Large intestine (tissue), 3 donors: ENCODE measurements at regions not wholly inside any gene's neighbourhood (a gene's known extent, or its start where the extent isn't known, plus 50 kb on each side); places are given as distances from the start of the nearest gene placed in this dataset.

Experiments used
- DNase-seq, 2 donors: peaks; one replicate each; pipeline versions ENCODE4 v3.0.0 to v3.0.0-alpha.2; 2013
- H3K27ac ChIP-seq: one replicate; pipeline ENCODE4 v1.5.1; 2013; ENCODE audit warnings: low read length
- H3K27me3 ChIP-seq: 2 replicates; pipeline ENCODE4 v1.6.1; 2013; ENCODE audit warnings: low read length; ENCODE audit not compliant: control insufficient read depth, insufficient read depth
- H3K36me3 ChIP-seq: 2 replicates; pipeline ENCODE4 v1.6.1; 2013; ENCODE audit warnings: low read length; ENCODE audit not compliant: control insufficient read depth, insufficient read depth
- H3K4me1 ChIP-seq: one replicate; pipeline ENCODE4 v1.6.1; 2013; ENCODE audit warnings: low read length; ENCODE audit not compliant: control insufficient read depth, insufficient read depth
- H3K4me3 ChIP-seq: one replicate; pipeline ENCODE4 v1.5.1; 2013; ENCODE audit warnings: low read length
- H3K9me3 ChIP-seq: one replicate; pipeline ENCODE4 v1.6.1; 2013; ENCODE audit warnings: mild to moderate bottlenecking, low read depth, low read length, moderate library complexity; ENCODE audit not compliant: control insufficient read depth
- WGBS: methylation state at CpG from one replicate; pipeline ENCODE4 v1.1.5; 2013; ENCODE audit warnings: low lambda C conversion rate; ENCODE audit not compliant: insufficient coverage; 5-methylcytosine and 5-hydroxymethylcytosine counted together

- Histone ChIP-seq H3K27me3 (no peaks in the 10 kb centered on the region), H3K4me1 (peaks cover 24% of the 10 kb centered on the region), H3K9me3 (no peaks in the 10 kb centered on the region), H3K36me3 (no peaks in the 10 kb centered on the region), H3K27ac (no peak overlapping the region), H3K4me3 (no peak overlapping the region)
- WGBS = no CpG with 5 or more reads among the region's 1 CpG
- no peak for DNase-seq
Observed at GRCh38 chr9:118419676-118420075, 715.5 kb downstream of the TLR4 start.

- no CpG with 5 or more reads among the region's 2 CpGs for WGBS
- peak; percentile 62 to 84 for DNase-seq
- Histone ChIP-seq H3K36me3 (no peaks in the 10 kb centered on the region), H3K27me3 (no peaks in the 10 kb centered on the region), H3K27ac (peak overlapping the region; percentile 86), H3K4me1 (peaks cover 24% of the 10 kb centered on the region), H3K4me3 (no peak overlapping the region), H3K9me3 (no peaks in the 10 kb centered on the region)
Observed at GRCh38 chr9:118422508-118422907, 718.3 kb downstream of the TLR4 start.

- H3K4me3 ChIP-seq = no peak overlapping the region
- no peaks in the 10 kb centered on the region for H3K36me3 ChIP-seq
- peak overlapping the region; percentile 86 for H3K27ac ChIP-seq
- peaks cover 24% of the 10 kb centered on the region for H3K4me1 ChIP-seq
- peak; percentile 33 to 72 for DNase-seq
- H3K9me3 ChIP-seq = no peaks in the 10 kb centered on the region
- WGBS = 40% methylated on average over 1 of the region's 3 CpGs
- no peaks in the 10 kb centered on the region for H3K27me3 ChIP-seq
Observed at GRCh38 chr9:118423021-118423420, 718.8 kb downstream of the TLR4 start.

GRCh38 chr9:118423721-118424120, 719.5 kb downstream of the TLR4 start:
- Histone ChIP-seq H3K4me1 (peaks cover 23% of the 10 kb centered on the region), H3K36me3 (no peaks in the 10 kb centered on the region), H3K9me3 (no peaks in the 10 kb centered on the region), H3K4me3 (no peak overlapping the region), H3K27me3 (no peaks in the 10 kb centered on the region), H3K27ac (peak overlapping the region; percentile 86)
- DNase-seq = peak; percentile 29 to 78
- 34% methylated on average over 3 of the region's 4 CpGs for WGBS

- no peak overlapping the region for H3K27ac ChIP-seq
- no peak for DNase-seq
- H3K4me3 ChIP-seq = no peak overlapping the region
- no CpG with 5 or more reads among the region's 1 CpG for WGBS
- H3K36me3 ChIP-seq = no peaks in the 10 kb centered on the region
- no peaks in the 10 kb centered on the region for H3K27me3 ChIP-seq
- H3K9me3 ChIP-seq = no peaks in the 10 kb centered on the region
- peaks cover 15% of the 10 kb centered on the region for H3K4me1 ChIP-seq
Observed at GRCh38 chr9:118426772-118427171, 722.6 kb downstream of the TLR4 start.

GRCh38 chr9:118438810-118439209, 734.6 kb downstream of the TLR4 start:
- peak; percentile 68 to 81 for DNase-seq
- Histone ChIP-seq H3K27me3 (no peaks in the 10 kb centered on the region), H3K27ac (peak overlapping the region; percentile 88), H3K9me3 (no peaks in the 10 kb centered on the region), H3K4me1 (peaks cover 5% of the 10 kb centered on the region), H3K36me3 (no peaks in the 10 kb centered on the region), H3K4me3 (no peak overlapping the region)
- no CpG with 5 or more reads among the region's 1 CpG for WGBS

- Histone ChIP-seq H3K4me3 (no peak overlapping the region), H3K27ac (peak overlapping the region; percentile 88), H3K4me1 (peaks cover 5% of the 10 kb centered on the region), H3K9me3 (no peaks in the 10 kb centered on the region), H3K36me3 (no peaks in the 10 kb centered on the region), H3K27me3 (no peaks in the 10 kb centered on the region)
- WGBS = 49% methylated on average over 3 of the region's 4 CpGs
- DNase-seq = peak; percentile 44 to 79
Observed at GRCh38 chr9:118439441-118439840, 735.2 kb downstream of the TLR4 start.

- H3K4me3 ChIP-seq = no peak overlapping the region
- no peaks in the 10 kb centered on the region for H3K4me1 ChIP-seq
- no peak for DNase-seq
- no peak overlapping the region for H3K27ac ChIP-seq
- no peaks in the 10 kb centered on the region for H3K9me3 ChIP-seq
- H3K36me3 ChIP-seq = no peaks in the 10 kb centered on the region
- 86% methylated on average over 1 of the region's 5 CpGs for WGBS
- H3K27me3 ChIP-seq = no peaks in the 10 kb centered on the region
Observed at GRCh38 chr9:118444403-118444802, 740.2 kb downstream of the TLR4 start.

GRCh38 chr9:118446943-118447639, 742.9 kb downstream of the TLR4 start:
- no CpG with 5 or more reads among the region's 9 CpGs for whole genome bisulfite sequencing
- DNase-seq = no peak
- Histone ChIP-seq H3K27ac (no peak overlapping the region), H3K27me3 (no peaks in the 10 kb centered on the region), H3K4me1 (no peaks in the 10 kb centered on the region), H3K36me3 (no peaks in the 10 kb centered on the region), H3K4me3 (no peak overlapping the region), H3K9me3 (no peaks in the 10 kb centered on the region)

- Histone ChIP-seq H3K36me3 (no peaks in the 10 kb centered on the region), H3K4me1 (no peaks in the 10 kb centered on the region), H3K4me3 (no peak overlapping the region), H3K27me3 (no peaks in the 10 kb centered on the region), H3K27ac (no peak overlapping the region), H3K9me3 (no peaks in the 10 kb centered on the region)
- no CpG with 5 or more reads among the region's 2 CpGs for WGBS
- no peak for DNase-seq
Observed at GRCh38 chr9:118449554-118449953, 745.4 kb downstream of the TLR4 start.

- no peaks in the 10 kb centered on the region for H3K9me3 ChIP-seq
Observed at GRCh38 chr9:118455259-118455658, 751.1 kb downstream of the TLR4 start.

More at GRCh38 chr9:118455259-118455658, 751.1 kb downstream of the TLR4 start:
- H3K27ac ChIP-seq = no peak overlapping the region
- H3K4me3 ChIP-seq = no peak overlapping the region
- DNase-seq = no peak
- H3K27me3 ChIP-seq = no peaks in the 10 kb centered on the region
- WGBS = 67% methylated on average over 1 of the region's 2 CpGs
- H3K36me3 ChIP-seq = no peaks in the 10 kb centered on the region
- no peaks in the 10 kb centered on the region for H3K4me1 ChIP-seq
